Cerebellar cortex (tissue), 1 donor: ENCODE measurements at regions not wholly inside any gene's neighbourhood (a gene's known extent, or its start where the extent isn't known, plus 50 kb on each side); places are given as distances from the start of the nearest gene placed in this dataset.

Experiments used
- DNase-seq: peaks from one replicate; pipeline ENCODE4 v3.0.0-alpha.2; 2015; ENCODE audit warnings: low spot score

DNA sequence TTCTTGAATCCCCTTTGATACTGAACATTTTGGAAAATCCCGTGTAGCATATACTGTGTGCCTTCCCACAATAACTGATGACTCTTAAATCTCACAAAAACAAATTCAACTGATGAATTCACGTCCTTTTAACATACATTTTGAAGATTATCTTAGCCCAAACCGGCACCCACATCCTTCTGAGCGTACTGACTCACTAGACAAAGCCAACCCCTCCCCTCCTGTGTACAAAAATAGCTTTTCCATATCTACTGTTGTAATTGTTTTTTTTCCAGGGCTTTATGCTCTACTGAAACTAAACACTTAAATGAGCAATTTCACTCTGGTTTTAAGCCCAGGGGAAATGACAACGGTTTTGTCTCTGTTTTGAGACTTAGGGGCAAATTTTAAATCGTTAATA lies 109.4 kb upstream of the ATF7IP start:
- DNase-seq = no peak

- peak; percentile 76 for DNase-seq
Measured at GRCh38 chr12:14256555-14257169, 108.8 kb upstream of the ATF7IP start.

GRCh38 chr12:14257303-14257733 lies 108.2 kb upstream of the ATF7IP start:
- no peak for DNase-seq

GRCh38 chr12:14257734-14258574 lies 107.5 kb upstream of the ATF7IP start:
- DNase-seq = peak; percentile 98

GRCh38 chr12:14258575-14258940 lies 106.9 kb upstream of the ATF7IP start:
- no peak for DNase-seq

DNA sequence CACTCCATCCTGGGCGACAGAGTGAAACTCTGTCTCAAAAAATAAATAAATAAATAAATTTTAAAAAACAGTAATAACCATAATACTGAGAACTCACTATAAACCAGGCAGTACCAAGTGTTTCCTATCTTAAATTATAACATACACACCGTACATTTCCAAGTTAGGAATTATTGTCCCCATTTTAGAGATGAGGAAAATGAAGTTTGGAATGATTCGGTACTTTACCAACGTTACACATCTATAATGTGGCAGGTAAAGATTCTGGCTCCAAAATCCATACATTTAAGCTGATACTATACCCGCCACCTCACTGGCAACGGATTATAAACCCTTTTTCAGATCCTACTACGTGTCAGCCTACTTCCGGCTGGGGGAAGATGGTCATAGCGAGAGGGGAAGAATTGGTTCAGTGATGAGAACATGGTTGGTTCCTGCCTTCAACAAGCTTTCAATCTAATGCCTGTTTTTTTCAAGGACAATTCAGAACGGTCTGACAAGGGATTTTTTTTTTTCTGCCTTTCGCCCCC lies 105.9 kb upstream of the ATF7IP start:
- no peak for DNase-seq

GRCh38 chr12:14260011-14260993 lies 105.2 kb upstream of the ATF7IP start:
- peak; percentile 84 for DNase-seq

DNA sequence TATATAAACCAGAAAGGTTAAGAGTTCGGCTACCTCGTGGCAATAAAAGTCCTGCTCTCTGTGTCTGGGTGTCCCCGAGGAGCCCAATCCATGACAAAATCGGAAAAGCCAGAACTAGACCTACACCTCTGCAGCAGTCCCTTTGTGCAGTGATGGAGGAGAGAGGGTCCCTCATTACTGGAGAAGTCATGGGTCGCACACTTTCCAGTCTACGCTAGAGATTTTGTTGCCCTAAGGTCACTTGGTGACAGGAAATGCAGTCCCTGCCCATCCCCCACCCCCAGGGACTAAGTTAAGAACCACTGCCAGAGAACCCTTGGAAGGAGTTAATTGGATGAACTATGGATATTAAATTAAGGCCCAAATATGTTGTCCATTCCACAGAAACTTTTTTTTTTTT lies 104.4 kb upstream of the ATF7IP start:
- no peak for DNase-seq

- DNase-seq = no peak
Measured at GRCh38 chr12:14261861-14262260, 103.6 kb upstream of the ATF7IP start.

DNA sequence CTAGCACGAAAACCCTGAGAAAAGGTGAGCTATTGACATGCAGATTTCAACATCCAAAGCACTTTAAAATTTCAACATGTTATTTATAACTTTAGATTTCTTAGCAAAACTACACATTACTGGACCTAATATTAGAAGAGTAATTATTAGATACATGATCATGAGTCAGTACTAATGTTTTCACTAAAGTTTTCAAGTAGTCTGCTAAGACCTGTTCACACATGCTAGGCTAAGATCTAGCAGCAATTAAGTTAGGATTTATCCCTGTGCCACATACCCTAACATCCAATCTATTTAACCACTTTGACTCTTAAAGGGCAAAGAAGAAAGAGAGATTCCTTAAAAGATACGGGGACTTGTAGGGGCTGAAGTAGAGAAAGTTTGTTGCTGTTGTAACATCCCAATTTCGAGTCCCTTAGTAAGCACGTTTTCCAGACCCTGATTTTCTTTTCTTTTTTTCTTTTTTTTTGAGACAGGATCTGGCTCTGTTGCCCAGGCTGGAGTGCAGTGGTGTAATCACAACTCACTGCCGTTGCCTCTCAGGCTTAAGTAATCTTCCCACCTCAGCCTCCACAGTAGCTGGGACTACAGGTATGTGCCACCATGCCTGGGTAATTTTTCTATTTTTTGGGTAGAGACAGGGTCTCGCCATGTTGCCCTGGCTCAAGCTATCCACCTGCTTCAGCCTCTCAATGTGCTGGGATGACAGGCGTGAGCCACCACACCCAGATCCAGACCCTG lies 102.5 kb upstream of the ATF7IP start:
- DNase-seq = no peak

GRCh38 chr12:14263742-14264141 lies 101.7 kb upstream of the ATF7IP start:
- DNase-seq = no peak

DNA sequence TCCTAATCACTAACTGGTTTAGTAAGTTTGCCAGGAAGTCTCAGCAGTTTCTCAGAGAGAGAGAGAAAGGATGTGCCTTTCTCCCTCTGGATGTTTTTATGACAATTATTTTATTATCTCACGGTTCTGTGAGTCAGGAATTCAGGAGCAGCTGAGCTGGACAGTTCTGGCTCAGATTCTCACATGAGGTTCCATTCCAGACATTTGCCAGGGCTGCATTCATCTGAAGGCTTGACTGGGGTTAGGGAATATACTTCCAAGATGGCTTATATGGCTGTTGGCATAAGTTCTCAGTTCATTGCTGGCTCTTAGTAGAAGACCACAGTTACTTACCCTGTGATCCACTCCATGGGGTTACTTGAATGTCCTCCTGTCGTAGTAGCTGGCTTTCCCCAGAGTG lies 101.2 kb upstream of the ATF7IP start:
- DNase-seq = no peak

- DNase-seq = no peak
Measured at GRCh38 chr12:14264778-14265177, 100.7 kb upstream of the ATF7IP start.

GRCh38 chr12:14268120-14268515 lies 97.4 kb upstream of the ATF7IP start:
- no peak for DNase-seq

GRCh38 chr12:14270392-14270791 lies 95.1 kb upstream of the ATF7IP start:
- no peak for DNase-seq

GRCh38 chr12:14272956-14273912 lies 92.2 kb upstream of the ATF7IP start:
- no peak for DNase-seq

- no peak for DNase-seq
Measured at GRCh38 chr12:14273913-14274311, 91.6 kb upstream of the ATF7IP start.

DNA sequence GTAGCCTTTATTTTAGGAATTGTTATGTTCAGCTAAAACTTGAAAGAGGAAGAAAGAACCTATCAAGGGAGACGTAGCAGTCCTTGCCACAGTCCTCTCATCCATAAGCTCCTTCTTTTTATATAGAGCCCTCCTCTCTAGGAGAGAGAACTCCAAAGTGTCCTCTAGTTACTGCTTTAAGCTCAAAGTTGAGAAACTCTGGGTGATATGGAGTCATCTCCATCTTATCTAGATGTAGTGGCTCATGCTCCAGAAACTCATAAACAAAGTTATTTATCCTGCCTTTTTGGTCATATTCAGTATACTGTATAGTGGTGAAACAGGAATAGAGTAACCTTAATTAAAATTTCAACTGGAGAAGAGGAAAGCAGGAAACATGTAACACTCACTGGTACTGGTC lies 90.4 kb upstream of the ATF7IP start:
- no peak for DNase-seq

DNA sequence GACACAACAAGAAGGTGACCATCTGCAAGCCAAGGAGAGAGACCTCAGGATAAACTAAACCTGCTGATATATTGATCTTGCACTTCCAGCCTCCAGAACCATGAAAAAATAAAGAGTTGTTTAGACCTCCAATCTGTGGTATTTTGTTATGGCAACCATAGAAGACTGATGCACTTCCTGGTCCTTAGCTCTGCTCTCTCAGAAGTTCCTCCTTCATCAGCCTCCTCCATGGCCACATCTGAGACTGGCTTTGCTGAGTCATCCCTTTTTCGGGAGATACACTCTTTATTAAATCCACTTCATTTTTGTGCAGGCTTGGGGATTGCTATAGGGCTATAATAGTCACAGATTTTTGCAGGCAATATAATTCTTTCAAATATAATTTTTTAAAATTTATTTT lies 89.6 kb upstream of the ATF7IP start:
- DNase-seq = no peak

DNA sequence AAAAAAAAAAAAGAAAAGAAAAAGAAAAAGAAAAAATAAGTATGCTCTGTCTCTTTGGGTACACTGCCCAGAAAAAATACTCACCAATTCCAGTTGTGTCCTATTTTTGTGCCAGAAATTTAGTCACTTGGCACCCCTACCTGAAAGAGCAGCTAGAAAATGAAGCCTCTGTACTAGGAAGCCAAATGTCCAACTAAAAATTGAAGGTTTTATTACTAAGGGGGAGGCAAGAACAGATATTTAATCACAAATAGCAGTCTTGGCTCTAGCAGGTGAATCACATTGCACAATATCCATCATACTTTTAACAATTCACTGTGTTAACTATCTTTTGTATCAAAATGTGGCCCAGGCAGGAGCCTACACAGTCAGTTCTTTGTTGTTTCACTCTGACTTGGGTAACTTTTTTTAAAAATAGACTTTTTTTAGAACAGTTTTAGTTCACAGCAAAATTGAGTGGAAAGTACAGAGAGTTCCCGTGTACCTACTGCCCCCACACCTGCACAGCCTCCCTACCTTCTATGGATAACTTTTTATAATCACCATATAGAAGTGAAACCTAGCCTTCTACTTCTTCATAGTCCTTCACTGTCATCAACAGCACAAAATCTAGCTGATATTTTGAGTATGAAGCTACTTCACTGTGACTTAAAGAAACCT lies 87.1 kb upstream of the ATF7IP start:
- DNase-seq = no peak
